ENCODE measurements at regions not wholly inside any gene's neighbourhood (a gene's known extent, or its start where the extent isn't known, plus 50 kb on each side); places are given as distances from the start of the nearest gene placed in this dataset.

GRCh38 chr2:204360218-204361007 lies 184.9 kb upstream of the PARD3B start:
- no peak for DNase-seq (ENCODE audit: low read depth)
- Histone ChIP-seq H3K27me3 (ENCODE audit: control insufficient read depth, insufficient read depth, low read length) (no peaks in the 10 kb centered on the region), H3K36me3 (ENCODE audit: control insufficient read depth, insufficient read depth, low read length) (no peaks in the 10 kb centered on the region), H3K4me3 (ENCODE audit: low read depth, low read length) (no peak overlapping the region)
- TF ChIP-seq CTCF (IDR thresholded peaks at IDR 0.05; ENCODE audit: insufficient read depth, low read length, poor library complexity, severe bottlenecking): peak; percentile 9

GRCh38 chr2:204361738-204362137 lies 183.5 kb upstream of the PARD3B start:
- no peak for TF ChIP-seq CTCF (IDR thresholded peaks at IDR 0.05; ENCODE audit: insufficient read depth, low read length, poor library complexity, severe bottlenecking)
- no peak for DNase-seq (ENCODE audit: low read depth)
- no peaks in the 10 kb centered on the region for H3K27me3 ChIP-seq (ENCODE audit: control insufficient read depth, insufficient read depth, low read length)

GRCh38 chr2:204362581-204362980 lies 182.7 kb upstream of the PARD3B start:
- no peaks in the 10 kb centered on the region for H3K27me3 ChIP-seq (ENCODE audit: control insufficient read depth, insufficient read depth, low read length)
- no peak for DNase-seq (ENCODE audit: low read depth)
- H3K36me3 ChIP-seq (ENCODE audit: control insufficient read depth, insufficient read depth, low read length): no peaks in the 10 kb centered on the region
- no peak for TF ChIP-seq CTCF (IDR thresholded peaks at IDR 0.05; ENCODE audit: insufficient read depth, low read length, poor library complexity, severe bottlenecking)
- no peak overlapping the region for H3K4me3 ChIP-seq (ENCODE audit: low read depth, low read length)

More at GRCh38 chr2:204361738-204362137, 183.5 kb upstream of the PARD3B start:
- H3K36me3 ChIP-seq (ENCODE audit: control insufficient read depth, insufficient read depth, low read length): no peaks in the 10 kb centered on the region
- H3K4me3 ChIP-seq (ENCODE audit: low read depth, low read length): no peak overlapping the region

GRCh38 chr2:204363513-204363912 lies 181.8 kb upstream of the PARD3B start:
- no peaks in the 10 kb centered on the region for H3K36me3 ChIP-seq (ENCODE audit: control insufficient read depth, insufficient read depth, low read length)
- DNase-seq (ENCODE audit: low read depth): no peak
- H3K4me3 ChIP-seq (ENCODE audit: low read depth, low read length): no peak overlapping the region
- TF ChIP-seq CTCF (IDR thresholded peaks at IDR 0.05; ENCODE audit: insufficient read depth, low read length, poor library complexity, severe bottlenecking): no peak
- no peaks in the 10 kb centered on the region for H3K27me3 ChIP-seq (ENCODE audit: control insufficient read depth, insufficient read depth, low read length)

- TF ChIP-seq CTCF (IDR thresholded peaks at IDR 0.05; ENCODE audit: insufficient read depth, low read length, poor library complexity, severe bottlenecking): no peak
- no peaks in the 10 kb centered on the region for H3K27me3 ChIP-seq (ENCODE audit: control insufficient read depth, insufficient read depth, low read length)
- H3K36me3 ChIP-seq (ENCODE audit: control insufficient read depth, insufficient read depth, low read length): no peaks in the 10 kb centered on the region
- no peak overlapping the region for H3K4me3 ChIP-seq (ENCODE audit: low read depth, low read length)
- no peak for DNase-seq (ENCODE audit: low read depth)
These were observed 180.3 kb upstream of the PARD3B start for GRCh38 chr2:204364860-204365535.
